ENCODE measurements at regions not wholly inside any gene's neighbourhood (a gene's known extent, or its start where the extent isn't known, plus 50 kb on each side); places are given as distances from the start of the nearest gene placed in this dataset.

GRCh38 chr2:220811115-220811514, 761.0 kb downstream of the EPHA4 start:
- H4K5ac ChIP-seq (ENCODE audit: insufficient read length, low read depth, low read length): no peak overlapping the region
- no peaks in the 10 kb centered on the region for H3K23me2 ChIP-seq (ENCODE audit: insufficient read length, low read depth, low read length, poor library complexity, severe bottlenecking)
- no peak overlapping the region for H3K4ac ChIP-seq (ENCODE audit: low read depth, low read length)
- H3K79me2 ChIP-seq (ENCODE audit: insufficient read depth, low read length): no peaks in the 10 kb centered on the region
- no peaks in the 10 kb centered on the region for H3K9me3 ChIP-seq (ENCODE audit: control insufficient read depth, low read depth, low read length)
- H2BK120ac ChIP-seq (ENCODE audit: low read depth, low read length, poor library complexity, severe bottlenecking): no peak overlapping the region
- H4K91ac ChIP-seq (ENCODE audit: insufficient read length, low read depth, low read length): no peak overlapping the region
- no peak overlapping the region for H2AK5ac ChIP-seq (ENCODE audit: insufficient read length, low read length)
- H3K4me1 Mint-ChIP-seq: no peaks in the 10 kb centered on the region
- H2BK5ac ChIP-seq (ENCODE audit: insufficient read length, low read length): no peak overlapping the region
- no peaks in the 10 kb centered on the region for H3K79me1 ChIP-seq (ENCODE audit: insufficient read depth, low read depth, low read length, poor library complexity, severe bottlenecking)
- H3K27ac Mint-ChIP-seq: no peak overlapping the region
- H3K9me3 Mint-ChIP-seq: no peaks in the 10 kb centered on the region; a peak in 1 of 5 replicates
- no peak overlapping the region for H3T11ph ChIP-seq (ENCODE audit: low read length)
- H3K36me3 Mint-ChIP-seq (ENCODE audit: insufficient read depth in 1 of 3, low read depth in 3 of 3): no peaks in the 10 kb centered on the region
- no peak overlapping the region for H3K18ac ChIP-seq (ENCODE audit: insufficient read length, low read depth, low read length)
- H4K8ac ChIP-seq (replicated peaks; ENCODE audit: insufficient read length, low read depth, low read length): no peak overlapping the region
- H2BK12ac ChIP-seq (ENCODE audit: insufficient read length, low read depth, low read length): no peak overlapping the region
- no peaks in the 10 kb centered on the region for H3K27me3 ChIP-seq (ENCODE audit: insufficient read depth, low read length)
- TF ChIP-seq, protein P1, sequence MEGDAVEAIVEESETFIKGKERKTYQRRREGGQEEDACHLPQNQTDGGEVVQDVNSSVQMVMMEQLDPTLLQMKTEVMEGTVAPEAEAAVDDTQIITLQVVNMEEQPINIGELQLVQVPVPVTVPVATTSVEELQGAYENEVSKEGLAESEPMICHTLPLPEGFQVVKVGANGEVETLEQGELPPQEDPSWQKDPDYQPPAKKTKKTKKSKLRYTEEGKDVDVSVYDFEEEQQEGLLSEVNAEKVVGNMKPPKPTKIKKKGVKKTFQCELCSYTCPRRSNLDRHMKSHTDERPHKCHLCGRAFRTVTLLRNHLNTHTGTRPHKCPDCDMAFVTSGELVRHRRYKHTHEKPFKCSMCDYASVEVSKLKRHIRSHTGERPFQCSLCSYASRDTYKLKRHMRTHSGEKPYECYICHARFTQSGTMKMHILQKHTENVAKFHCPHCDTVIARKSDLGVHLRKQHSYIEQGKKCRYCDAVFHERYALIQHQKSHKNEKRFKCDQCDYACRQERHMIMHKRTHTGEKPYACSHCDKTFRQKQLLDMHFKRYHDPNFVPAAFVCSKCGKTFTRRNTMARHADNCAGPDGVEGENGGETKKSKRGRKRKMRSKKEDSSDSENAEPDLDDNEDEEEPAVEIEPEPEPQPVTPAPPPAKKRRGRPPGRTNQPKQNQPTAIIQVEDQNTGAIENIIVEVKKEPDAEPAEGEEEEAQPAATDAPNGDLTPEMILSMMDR (conservative IDR thresholded peaks at IDR 0.05): no peak
- no CpG with 5 or more reads among the region's 1 CpG for whole genome bisulfite sequencing (ENCODE audit: extremely low coverage, insufficient read length, low lambda C conversion rate)
- H3K56ac ChIP-seq (ENCODE audit: insufficient read length, low read depth, low read length): no peak overlapping the region
- DNase-seq: no peak
- no peak overlapping the region for H3K14ac ChIP-seq (ENCODE audit: insufficient read depth, low read length)
- no peak overlapping the region for H2BK20ac ChIP-seq (ENCODE audit: low read depth, low read length, poor library complexity, severe bottlenecking)
- H3K27me3 Mint-ChIP-seq (ENCODE audit: low read depth): no peaks in the 10 kb centered on the region
- H3K4me2 ChIP-seq (ENCODE audit: insufficient read depth, insufficient read length, low read length): no peak overlapping the region
- no peaks in the 10 kb centered on the region for H4K20me1 ChIP-seq (ENCODE audit: control insufficient read depth, insufficient read depth, insufficient read length)
- no peak overlapping the region for H3K27ac ChIP-seq (ENCODE audit: insufficient read length, low read depth, low read length)
- no peak overlapping the region for H3K23ac ChIP-seq (ENCODE audit: insufficient read length, low read depth, low read length)
- H3K9ac ChIP-seq (ENCODE audit: extremely low read depth, insufficient read length, low read length): no peak overlapping the region
- no peak overlapping the region for H3K4me3 Mint-ChIP-seq
- no peak overlapping the region for H2BK15ac ChIP-seq (ENCODE audit: low read depth, low read length)
- no peak overlapping the region for H2AFZ ChIP-seq (ENCODE audit: low read length)
- no peaks in the 10 kb centered on the region for H3K4me1 ChIP-seq (ENCODE audit: insufficient read depth, low read length)
